ENCODE measurements at regions not wholly inside any gene's neighbourhood (a gene's known extent, or its start where the extent isn't known, plus 50 kb on each side); places are given as distances from the start of the nearest gene placed in this dataset.
"Not testable (repeated sequence)": the region's sequence is repeated elsewhere in the genome, so short reads cannot be mapped to it uniquely, and the experiment has no call there.

GRCh38 chr3:102290241-102290640 is 144.6 kb upstream of the ZPLD1 start:
- no peak for DNase-seq (ENCODE audit: extremely low read depth, low read depth, low spot score)

- DNase-seq (ENCODE audit: extremely low read depth, low read depth, low spot score): no peak
These were observed 139.1 kb upstream of the ZPLD1 start for GRCh38 chr3:102295756-102296155.

DNA sequence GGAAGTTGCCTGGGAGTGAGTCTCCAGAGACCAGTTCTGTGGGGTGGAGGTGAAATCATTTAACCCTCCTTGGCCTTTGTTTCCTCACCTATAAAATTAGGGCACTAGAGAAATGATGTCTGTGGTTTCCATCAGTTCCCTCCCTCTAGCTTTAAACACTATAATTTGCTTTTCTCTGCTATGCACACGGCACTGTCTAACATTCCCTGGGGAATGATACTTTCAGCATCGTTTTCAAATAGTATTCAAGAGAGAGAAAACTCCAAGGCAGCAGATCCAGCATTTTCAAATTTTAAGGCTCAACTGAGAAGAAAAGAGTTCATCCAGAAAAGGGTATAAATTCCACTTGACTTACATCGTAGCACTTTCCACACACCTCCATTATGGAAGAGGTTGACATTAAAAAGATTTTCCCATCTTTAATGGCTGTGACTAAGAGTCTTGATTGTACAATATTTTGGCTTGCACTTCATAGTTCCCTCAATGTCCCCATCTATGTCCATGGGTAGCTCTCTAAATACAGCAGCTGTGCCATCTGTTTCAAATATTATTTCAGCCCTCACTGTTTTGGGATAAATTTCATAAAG is 137.7 kb upstream of the ZPLD1 start:
- no peak for DNase-seq (ENCODE audit: extremely low read depth, low read depth, low spot score)

- DNase-seq (ENCODE audit: extremely low read depth, low read depth, low spot score): no peak
These were observed 135.5 kb upstream of the ZPLD1 start for GRCh38 chr3:102299125-102299877.

GRCh38 chr3:102301155-102301880 is 133.5 kb upstream of the ZPLD1 start:
- no peak for DNase-seq (ENCODE audit: extremely low read depth, low read depth, low spot score)

- no peak for DNase-seq (ENCODE audit: extremely low read depth, low read depth, low spot score)
These were observed 132.8 kb upstream of the ZPLD1 start for GRCh38 chr3:102302020-102302419.

GRCh38 chr3:102304550-102304949 is 130.3 kb upstream of the ZPLD1 start:
- no peak for DNase-seq (ENCODE audit: extremely low read depth, low read depth, low spot score)

DNA sequence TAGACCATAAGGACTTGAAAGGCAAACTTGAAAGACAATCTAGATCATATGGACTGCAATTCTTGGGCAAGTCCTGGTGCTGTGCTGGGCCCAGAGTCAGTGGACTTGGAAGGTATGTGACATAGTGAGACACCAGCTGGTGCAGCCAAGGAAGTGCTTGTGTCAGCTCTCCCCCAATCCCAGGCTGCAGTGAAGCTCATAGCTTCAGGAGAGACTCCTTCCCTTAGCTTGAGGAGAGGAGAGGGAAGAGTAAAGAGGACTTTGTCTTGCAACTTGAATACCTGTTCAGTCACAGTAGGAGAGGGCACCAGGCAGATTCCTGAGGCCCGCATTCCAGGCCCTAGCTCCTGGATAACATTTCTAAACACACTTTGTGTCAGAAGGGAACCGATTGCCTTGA is 127.4 kb upstream of the ZPLD1 start:
- no peak for DNase-seq (ENCODE audit: extremely low read depth, low read depth, low spot score)

- no peak for DNase-seq (ENCODE audit: extremely low read depth, low read depth, low spot score)
These were observed 105.7 kb upstream of the ZPLD1 start for GRCh38 chr3:102329066-102329465.

DNA sequence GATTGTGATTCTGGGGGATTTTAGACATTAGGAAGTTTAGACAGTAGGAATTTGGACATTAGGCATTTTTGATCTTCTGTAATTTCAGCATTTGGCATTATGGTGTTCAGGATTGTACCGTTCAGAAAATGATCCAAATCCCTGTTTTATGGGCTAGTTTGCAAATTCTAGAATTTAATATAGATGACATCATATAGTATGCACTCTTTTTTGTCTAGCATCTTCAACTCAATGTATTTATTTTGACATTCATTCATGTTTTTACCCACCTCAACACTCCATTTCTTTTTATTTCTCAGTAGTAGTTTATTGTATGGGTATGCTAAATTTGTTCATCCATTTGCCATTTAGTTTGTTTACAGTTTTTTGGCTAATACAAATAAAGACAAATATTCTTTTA is 105.3 kb upstream of the ZPLD1 start:
- DNase-seq (ENCODE audit: extremely low read depth, low read depth, low spot score): no peak

- no peak for DNase-seq (ENCODE audit: extremely low read depth, low read depth, low spot score)
These were observed 102.6 kb upstream of the ZPLD1 start for GRCh38 chr3:102332205-102332604.

DNA sequence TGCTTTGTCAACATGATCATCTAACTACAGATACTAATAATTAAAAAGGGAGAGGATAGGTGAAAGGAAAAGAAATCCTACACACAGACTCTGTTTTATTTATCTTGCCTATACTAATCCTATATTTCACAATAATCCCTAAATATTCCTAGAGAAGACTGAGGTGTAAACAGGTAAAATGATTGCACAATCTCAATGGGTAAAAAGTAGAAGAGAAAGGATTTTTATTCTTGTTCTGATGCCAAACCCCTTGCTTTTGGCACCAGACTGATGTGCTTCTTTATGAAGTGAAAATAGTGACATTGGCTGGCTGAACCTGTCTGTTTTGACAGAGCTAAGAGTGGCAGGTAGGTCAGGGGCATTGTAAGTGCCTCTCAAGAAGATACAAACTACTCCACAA is 101.9 kb upstream of the ZPLD1 start:
- DNase-seq (ENCODE audit: extremely low read depth, low read depth, low spot score): no peak

GRCh38 chr3:102336130-102336529 is 98.7 kb upstream of the ZPLD1 start:
- no peak for DNase-seq (ENCODE audit: extremely low read depth, low read depth, low spot score)

- DNase-seq (ENCODE audit: extremely low read depth, low read depth, low spot score): no peak
These were observed 95.1 kb upstream of the ZPLD1 start for GRCh38 chr3:102339671-102340070.

- no peak for DNase-seq (ENCODE audit: extremely low read depth, low read depth, low spot score)
These were observed 87.9 kb upstream of the ZPLD1 start for GRCh38 chr3:102346897-102347296.

DNA sequence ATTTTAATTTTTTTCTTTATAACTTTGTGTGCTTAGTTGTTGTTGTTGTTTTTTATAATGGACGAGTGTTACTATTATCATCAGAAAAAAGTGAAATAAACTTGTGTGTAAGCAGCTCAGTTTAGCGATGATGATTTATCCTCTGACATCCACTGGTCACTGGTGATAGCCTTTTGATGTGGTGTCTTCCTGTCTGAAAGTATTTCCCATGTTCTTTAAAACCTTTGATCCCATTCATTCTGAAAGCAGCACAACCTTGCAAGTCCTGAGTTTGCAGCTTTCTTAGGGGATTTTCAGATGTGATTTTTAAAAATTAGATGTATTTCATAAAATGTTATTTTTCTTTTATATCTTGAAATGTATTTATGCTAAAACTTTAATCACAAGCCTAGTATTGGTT is 85.9 kb upstream of the ZPLD1 start:
- DNase-seq (ENCODE audit: extremely low read depth, low read depth, low spot score): no peak

DNA sequence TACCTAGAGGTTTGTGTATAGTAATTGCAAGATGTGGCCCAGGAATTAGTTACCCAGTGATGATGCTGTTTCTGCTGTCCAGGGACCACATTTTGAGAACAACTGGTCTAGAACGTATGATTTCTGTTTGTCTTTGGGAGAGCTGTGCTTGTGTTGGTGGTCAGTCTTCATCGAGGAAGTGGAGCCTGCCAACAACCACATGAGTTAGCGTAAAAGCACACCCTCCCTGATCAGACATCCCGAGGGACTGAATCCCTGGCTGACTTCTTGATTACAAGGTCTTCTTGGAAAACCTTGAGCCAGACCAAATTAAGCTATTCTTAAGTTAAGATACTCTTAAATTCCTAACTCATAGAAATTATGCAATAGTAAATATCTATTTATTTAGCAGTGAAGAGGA is 81.7 kb upstream of the ZPLD1 start:
- DNase-seq (ENCODE audit: extremely low read depth, low read depth, low spot score): no peak

GRCh38 chr3:102353805-102354204 is 81.0 kb upstream of the ZPLD1 start:
- DNase-seq (ENCODE audit: extremely low read depth, low read depth, low spot score): no peak

DNA sequence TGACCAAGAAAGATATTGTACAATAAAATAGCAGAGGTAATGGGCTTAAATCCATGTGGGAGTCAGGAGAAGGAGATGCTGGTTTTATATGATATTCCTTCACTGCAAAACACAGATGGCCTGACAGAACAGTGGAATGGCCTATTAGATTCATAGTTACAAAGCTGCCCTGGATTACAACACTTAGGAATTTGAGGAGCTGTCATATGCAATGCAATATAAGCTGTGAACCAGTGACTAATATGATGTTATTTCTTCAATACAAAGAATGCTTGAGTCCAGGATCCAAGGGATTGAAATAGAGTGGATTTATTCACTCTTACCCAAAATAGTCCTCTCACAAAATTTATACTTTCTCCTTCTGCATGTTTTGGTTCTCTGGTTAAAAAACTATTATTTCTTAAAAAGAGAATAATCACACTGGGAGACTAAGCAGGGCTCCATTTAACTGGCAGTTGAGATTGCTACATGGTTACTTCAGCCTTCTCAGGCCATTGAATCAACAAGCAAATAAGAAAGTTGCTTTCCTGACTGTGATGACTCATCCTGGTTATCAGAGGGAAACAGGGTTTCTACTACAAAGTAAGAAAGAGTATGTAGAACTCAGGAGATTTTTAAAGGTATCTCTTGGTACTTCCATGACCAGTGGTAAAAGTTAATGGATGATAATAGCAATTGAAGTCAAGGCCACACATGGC is 79.8 kb upstream of the ZPLD1 start:
- DNase-seq (ENCODE audit: extremely low read depth, low read depth, low spot score): peak; percentile 5

- no peak for DNase-seq (ENCODE audit: extremely low read depth, low read depth, low spot score)
These were observed 78.3 kb upstream of the ZPLD1 start for GRCh38 chr3:102356506-102356905.

DNA sequence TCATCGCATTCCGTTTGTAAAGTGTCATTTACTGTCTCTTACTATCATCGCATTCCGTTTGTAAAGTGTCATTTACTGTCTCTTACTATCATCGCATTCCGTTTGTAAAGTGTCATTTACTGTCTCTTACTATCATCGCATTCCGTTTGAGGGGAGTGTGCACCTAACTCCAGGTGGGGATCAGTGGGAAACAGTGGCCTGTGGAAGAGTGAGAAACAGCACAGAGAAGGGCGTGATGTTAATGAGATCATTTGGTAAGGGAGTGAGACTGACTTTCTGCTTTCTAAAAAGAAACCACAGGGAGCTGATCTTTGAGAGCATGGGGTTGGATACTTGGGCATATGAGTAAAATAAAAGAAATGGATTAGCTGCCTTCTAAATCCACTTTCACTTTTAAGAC is 77.5 kb upstream of the ZPLD1 start:
- DNase-seq (ENCODE audit: extremely low read depth, low read depth, low spot score): not testable (repeated sequence)

All from glomerular endothelial cell (primary cell).